ENCODE measurements at regions not wholly inside any gene's neighbourhood (a gene's known extent, or its start where the extent isn't known, plus 50 kb on each side); places are given as distances from the start of the nearest gene placed in this dataset.

DNA sequence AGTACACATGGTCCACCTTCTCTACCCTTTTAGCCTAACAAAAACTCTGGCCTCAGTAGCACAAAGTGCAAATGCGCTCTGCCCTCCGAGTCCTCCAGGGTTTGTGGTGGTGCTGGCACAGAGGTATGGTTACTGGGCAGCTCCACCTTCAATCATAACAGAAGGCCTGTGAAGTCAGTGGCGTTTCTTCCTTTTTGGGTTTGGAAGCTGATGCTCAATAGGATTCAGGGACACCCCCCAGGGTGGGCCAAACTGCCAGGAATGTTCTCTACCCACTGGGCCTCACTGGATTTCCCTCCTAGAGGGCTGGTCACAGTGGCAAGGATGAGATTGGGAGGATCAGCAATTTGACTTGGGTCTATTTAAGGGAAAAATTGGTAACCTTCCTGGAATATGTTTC lies 286.1 kb upstream of the FOXQ1 start:
- DNase-seq (ENCODE audit: low read depth in 2 of 2), result no peak
- Histone ChIP-seq H3K9ac (ENCODE audit: insufficient read depth, low read length) (no peak overlapping the region), H3K79me2 (ENCODE audit: control insufficient read depth, insufficient read depth, low read length) (no peaks in the 10 kb centered on the region), H4K20me1 (ENCODE audit: control insufficient read depth, extremely low read depth, insufficient read depth, low read length) (no peaks in the 10 kb centered on the region), H2AFZ (ENCODE audit: low read length) (no peak overlapping the region), H3K4me3 (replicated peaks in 1 of 4; ENCODE audit: control extremely low read depth in 1 of 4, insufficient read depth in 1 of 4, low read depth in 3 of 4, low read length in 4 of 4) (no peak overlapping the region), H3K27ac (ENCODE audit: insufficient read depth, low read length) (no peak overlapping the region), H3K9me3 (ENCODE audit: control insufficient read depth, insufficient read depth, low read depth, low read length) (no peaks in the 10 kb centered on the region), H3K36me3 (ENCODE audit: control insufficient read depth, insufficient read depth, low read length) (no peaks in the 10 kb centered on the region), H3K4me1 (ENCODE audit: control insufficient read depth, extremely low read depth, insufficient read depth, low read length) (peaks cover 22% of the 10 kb centered on the region), H3K27me3 (ENCODE audit: control insufficient read depth, insufficient read depth, low read length) (no peaks in the 10 kb centered on the region), H3K4me2 (ENCODE audit: extremely low read depth, insufficient read depth, low read length) (no peak overlapping the region)
- TF ChIP-seq EZH2 (IDR thresholded peaks at IDR 0.05; ENCODE audit: low read length, missing control alignments), result no peak
- TF ChIP-seq, protein P1, sequence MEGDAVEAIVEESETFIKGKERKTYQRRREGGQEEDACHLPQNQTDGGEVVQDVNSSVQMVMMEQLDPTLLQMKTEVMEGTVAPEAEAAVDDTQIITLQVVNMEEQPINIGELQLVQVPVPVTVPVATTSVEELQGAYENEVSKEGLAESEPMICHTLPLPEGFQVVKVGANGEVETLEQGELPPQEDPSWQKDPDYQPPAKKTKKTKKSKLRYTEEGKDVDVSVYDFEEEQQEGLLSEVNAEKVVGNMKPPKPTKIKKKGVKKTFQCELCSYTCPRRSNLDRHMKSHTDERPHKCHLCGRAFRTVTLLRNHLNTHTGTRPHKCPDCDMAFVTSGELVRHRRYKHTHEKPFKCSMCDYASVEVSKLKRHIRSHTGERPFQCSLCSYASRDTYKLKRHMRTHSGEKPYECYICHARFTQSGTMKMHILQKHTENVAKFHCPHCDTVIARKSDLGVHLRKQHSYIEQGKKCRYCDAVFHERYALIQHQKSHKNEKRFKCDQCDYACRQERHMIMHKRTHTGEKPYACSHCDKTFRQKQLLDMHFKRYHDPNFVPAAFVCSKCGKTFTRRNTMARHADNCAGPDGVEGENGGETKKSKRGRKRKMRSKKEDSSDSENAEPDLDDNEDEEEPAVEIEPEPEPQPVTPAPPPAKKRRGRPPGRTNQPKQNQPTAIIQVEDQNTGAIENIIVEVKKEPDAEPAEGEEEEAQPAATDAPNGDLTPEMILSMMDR (conservative IDR thresholded peaks at IDR 0.05 in 1 of 2, IDR thresholded peaks at IDR 0.05 in 1 of 2; ENCODE audit: low read depth in 1 of 2, low read length in 2 of 2), result no peak

DNA sequence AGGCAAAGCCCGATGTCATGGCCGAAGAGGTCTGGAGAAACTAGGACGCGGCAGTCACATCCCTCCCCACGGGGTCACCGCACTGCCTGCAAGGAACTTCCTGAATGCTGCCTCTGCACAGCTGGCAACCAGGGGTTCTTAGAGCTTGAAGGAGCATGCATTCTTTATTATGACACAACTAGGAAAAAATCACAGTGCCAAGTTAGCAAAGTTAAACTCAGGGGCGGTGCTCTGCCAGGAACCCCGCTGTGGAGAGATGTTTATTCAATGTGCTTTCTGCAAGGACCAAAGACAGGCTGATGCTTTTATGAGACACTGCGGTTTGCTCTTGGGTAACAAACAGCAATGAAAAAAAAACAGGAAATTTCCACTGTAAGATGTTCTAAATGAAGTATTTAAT lies 287.3 kb upstream of the FOXQ1 start:
- Histone ChIP-seq H3K79me2 (ENCODE audit: control insufficient read depth, insufficient read depth, low read length) (no peaks in the 10 kb centered on the region), H3K27ac (ENCODE audit: insufficient read depth, low read length) (no peak overlapping the region), H3K4me3 (replicated peaks in 1 of 4; ENCODE audit: control extremely low read depth in 1 of 4, insufficient read depth in 1 of 4, low read depth in 3 of 4, low read length in 4 of 4) (no peak overlapping the region), H3K9ac (ENCODE audit: insufficient read depth, low read length) (no peak overlapping the region), H4K20me1 (ENCODE audit: control insufficient read depth, extremely low read depth, insufficient read depth, low read length) (no peaks in the 10 kb centered on the region), H2AFZ (ENCODE audit: low read length) (no peak overlapping the region), H3K27me3 (ENCODE audit: control insufficient read depth, insufficient read depth, low read length) (no peaks in the 10 kb centered on the region), H3K36me3 (ENCODE audit: control insufficient read depth, insufficient read depth, low read length) (no peaks in the 10 kb centered on the region), H3K9me3 (ENCODE audit: control insufficient read depth, insufficient read depth, low read depth, low read length) (no peaks in the 10 kb centered on the region), H3K4me2 (ENCODE audit: extremely low read depth, insufficient read depth, low read length) (peak overlapping the region; percentile 52), H3K4me1 (ENCODE audit: control insufficient read depth, extremely low read depth, insufficient read depth, low read length) (peaks cover 22% of the 10 kb centered on the region)
- TF ChIP-seq, protein P1 (conservative IDR thresholded peaks at IDR 0.05 in 1 of 2, IDR thresholded peaks at IDR 0.05 in 1 of 2; ENCODE audit: low read depth in 1 of 2, low read length in 2 of 2), result peak in 1 of 2 donors; percentile 1
- TF ChIP-seq EZH2 (IDR thresholded peaks at IDR 0.05; ENCODE audit: low read length, missing control alignments), result no peak
- peak; percentile 15 to 97 for DNase-seq (ENCODE audit: low read depth in 2 of 2)

DNA sequence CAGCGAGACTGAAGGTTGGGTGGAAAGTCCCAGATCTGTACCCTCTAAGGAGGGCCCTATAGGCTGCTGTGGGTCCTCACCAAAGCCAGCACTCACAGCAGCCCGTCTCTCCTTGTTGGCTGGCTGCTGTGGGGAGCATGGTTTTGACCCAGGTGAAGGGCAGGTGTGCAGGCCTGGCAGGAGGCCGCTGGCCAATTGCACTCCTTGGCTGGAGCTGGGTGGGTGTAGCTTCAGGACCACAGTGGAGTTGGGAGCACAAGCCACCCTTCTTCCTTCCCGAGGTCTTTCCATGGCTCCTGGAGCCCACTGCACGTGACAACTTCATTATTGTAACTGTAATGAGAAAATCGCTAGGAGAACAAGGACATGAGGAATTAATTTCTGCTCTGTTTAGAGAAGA lies 287.7 kb upstream of the FOXQ1 start:
- Histone ChIP-seq H3K4me2 (ENCODE audit: extremely low read depth, insufficient read depth, low read length) (peak overlapping the region; percentile 52), H3K9me3 (ENCODE audit: control insufficient read depth, insufficient read depth, low read depth, low read length) (no peaks in the 10 kb centered on the region), H3K9ac (ENCODE audit: insufficient read depth, low read length) (no peak overlapping the region), H3K27me3 (ENCODE audit: control insufficient read depth, insufficient read depth, low read length) (no peaks in the 10 kb centered on the region), H4K20me1 (ENCODE audit: control insufficient read depth, extremely low read depth, insufficient read depth, low read length) (no peaks in the 10 kb centered on the region), H3K36me3 (ENCODE audit: control insufficient read depth, insufficient read depth, low read length) (no peaks in the 10 kb centered on the region), H3K4me3 (replicated peaks in 1 of 4; ENCODE audit: control extremely low read depth in 1 of 4, insufficient read depth in 1 of 4, low read depth in 3 of 4, low read length in 4 of 4) (no peak overlapping the region), H2AFZ (ENCODE audit: low read length) (no peak overlapping the region), H3K79me2 (ENCODE audit: control insufficient read depth, insufficient read depth, low read length) (no peaks in the 10 kb centered on the region), H3K27ac (ENCODE audit: insufficient read depth, low read length) (no peak overlapping the region), H3K4me1 (ENCODE audit: control insufficient read depth, extremely low read depth, insufficient read depth, low read length) (peaks cover 22% of the 10 kb centered on the region)
- no peak for DNase-seq (ENCODE audit: low read depth in 2 of 2)
- TF ChIP-seq EZH2 (IDR thresholded peaks at IDR 0.05; ENCODE audit: low read length, missing control alignments), result no peak
- TF ChIP-seq, protein P1 (conservative IDR thresholded peaks at IDR 0.05 in 1 of 2, IDR thresholded peaks at IDR 0.05 in 1 of 2; ENCODE audit: low read depth in 1 of 2, low read length in 2 of 2), result no peak
